GM23338 (cell line): ENCODE measurements at regions not wholly inside any gene's neighbourhood (a gene's known extent, or its start where the extent isn't known, plus 50 kb on each side); places are given as distances from the start of the nearest gene placed in this dataset.

Source experiments
- EZH2 ChIP-seq: fragments of 200-600 bp; sonication (generic); IDR thresholded peaks from one replicate; pipeline ENCODE4 v1.8.0; 2017; ENCODE audit warnings: antibody characterized with exemption, mild to moderate bottlenecking, low read depth; ENCODE audit not compliant: unreplicated experiment
- EZH2phosphoT487 ChIP-seq: fragments of 200-600 bp; sonication (generic); IDR thresholded peaks from one replicate; pipeline ENCODE4 v1.8.1; 2018; ENCODE audit warnings: antibody characterized with exemption; ENCODE audit not compliant: unreplicated experiment
- POLR2AphosphoS5 ChIP-seq: IDR thresholded peaks from 2 replicates; pipeline ENCODE4 v1.6.1; 2016; ENCODE audit warnings: antibody characterized with exemption, low read depth
- REST ChIP-seq: IDR thresholded peaks from one replicate; pipeline ENCODE4 v1.6.1; 2018; ENCODE audit warnings: antibody characterized with exemption; ENCODE audit not compliant: unreplicated experiment
- TF ChIP-seq, protein P1 (sequence below), 2 experiments: fragments of 200-600 bp in 1 of 2; sonication (generic) in 1 of 2; conservative IDR thresholded peaks; 2 replicates each; pipeline versions ENCODE4 v1.5.1 to v1.6.1; 2016 to 2017; ENCODE audit warnings: antibody characterized with exemption in 2 of 2, low read depth in 2 of 2, mild to moderate bottlenecking in 2 of 2, moderate library complexity in 1 of 2

DNA sequence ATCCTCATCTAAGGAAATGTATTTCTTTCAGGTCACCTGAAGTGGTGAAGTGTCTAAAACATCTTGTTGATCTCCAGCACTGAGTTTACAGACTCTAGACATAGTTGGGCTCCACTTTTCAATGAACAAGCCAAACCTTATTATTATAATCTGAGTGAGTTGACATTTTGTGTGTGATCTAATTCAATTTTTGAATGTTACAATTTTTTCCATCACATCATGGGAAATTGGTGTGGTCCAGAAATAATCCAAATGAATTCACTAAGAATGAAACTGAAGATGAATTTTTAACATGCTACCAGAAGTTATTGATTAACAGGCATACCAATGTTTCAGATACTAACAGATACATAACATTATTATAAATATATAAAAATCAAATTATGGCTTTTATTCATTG is 75.6 kb upstream of the EFEMP1 start:
- TF ChIP-seq, protein P1, sequence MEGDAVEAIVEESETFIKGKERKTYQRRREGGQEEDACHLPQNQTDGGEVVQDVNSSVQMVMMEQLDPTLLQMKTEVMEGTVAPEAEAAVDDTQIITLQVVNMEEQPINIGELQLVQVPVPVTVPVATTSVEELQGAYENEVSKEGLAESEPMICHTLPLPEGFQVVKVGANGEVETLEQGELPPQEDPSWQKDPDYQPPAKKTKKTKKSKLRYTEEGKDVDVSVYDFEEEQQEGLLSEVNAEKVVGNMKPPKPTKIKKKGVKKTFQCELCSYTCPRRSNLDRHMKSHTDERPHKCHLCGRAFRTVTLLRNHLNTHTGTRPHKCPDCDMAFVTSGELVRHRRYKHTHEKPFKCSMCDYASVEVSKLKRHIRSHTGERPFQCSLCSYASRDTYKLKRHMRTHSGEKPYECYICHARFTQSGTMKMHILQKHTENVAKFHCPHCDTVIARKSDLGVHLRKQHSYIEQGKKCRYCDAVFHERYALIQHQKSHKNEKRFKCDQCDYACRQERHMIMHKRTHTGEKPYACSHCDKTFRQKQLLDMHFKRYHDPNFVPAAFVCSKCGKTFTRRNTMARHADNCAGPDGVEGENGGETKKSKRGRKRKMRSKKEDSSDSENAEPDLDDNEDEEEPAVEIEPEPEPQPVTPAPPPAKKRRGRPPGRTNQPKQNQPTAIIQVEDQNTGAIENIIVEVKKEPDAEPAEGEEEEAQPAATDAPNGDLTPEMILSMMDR (conservative IDR thresholded peaks at IDR 0.05; ENCODE audit: low read depth in 2 of 2), result no peak
- TF ChIP-seq EZH2 (no peak), REST (no peak), POLR2AphosphoS5 (no peak), EZH2phosphoT487 (no peak)
